ENCODE measurements at regions not wholly inside any gene's neighbourhood (a gene's known extent, or its start where the extent isn't known, plus 50 kb on each side); places are given as distances from the start of the nearest gene placed in this dataset.

- H3K27me3 ChIP-seq (ENCODE audit: insufficient read depth, low read depth, low read length), result no peaks in the 10 kb centered on the region
- H3K9me2 ChIP-seq (ENCODE audit: insufficient read depth, low read length), result no peaks in the 10 kb centered on the region
- H3K9me3 ChIP-seq (ENCODE audit: low read length), result no peaks in the 10 kb centered on the region
- H2AFZ ChIP-seq (ENCODE audit: low read depth, low read length), result no peak overlapping the region
- H3K27ac ChIP-seq (ENCODE audit: low read length), result no peak overlapping the region
- H3K4me2 ChIP-seq (ENCODE audit: low read length), result no peak overlapping the region
- no peaks in the 10 kb centered on the region for H4K20me1 ChIP-seq (ENCODE audit: insufficient read depth)
- H3K36me3 ChIP-seq (ENCODE audit: insufficient read depth, low read length), result no peaks in the 10 kb centered on the region
- H3K4me3 ChIP-seq (ENCODE audit: low read length), result no peak overlapping the region
- no peak overlapping the region for H3K9ac ChIP-seq (ENCODE audit: low read length)
- H3K79me2 ChIP-seq (replicated peaks; ENCODE audit: insufficient read depth, low read length), result no peaks in the 10 kb centered on the region
- no peak for TF ChIP-seq MXI1 (conservative IDR thresholded peaks at IDR 0.05; ENCODE audit: poor library complexity, severe bottlenecking)
- no peak for TF ChIP-seq TAF1 (IDR thresholded peaks at IDR 0.05; ENCODE audit: low read depth)
- no peak for TF ChIP-seq EZH2 (IDR thresholded peaks at IDR 0.05; ENCODE audit: borderline replicate concordance, insufficient read depth, low read length, poor library complexity, severe bottlenecking)
- no peak for TF ChIP-seq CTCF (IDR thresholded peaks at IDR 0.05; ENCODE audit: poor library complexity, severe bottlenecking)
- TF ChIP-seq RAD21 (conservative IDR thresholded peaks at IDR 0.05), result no peak
- no peak for TF ChIP-seq REST (IDR thresholded peaks at IDR 0.05; ENCODE audit: borderline replicate concordance)
- TF ChIP-seq POLR2AphosphoS5 (IDR thresholded peaks at IDR 0.05), result no peak
- TF ChIP-seq SMC3 (conservative IDR thresholded peaks at IDR 0.05; ENCODE audit: poor library complexity), result no peak
- TF ChIP-seq EP300 (conservative IDR thresholded peaks at IDR 0.05; ENCODE audit: poor library complexity, severe bottlenecking), result no peak
- H3F3A ChIP-seq (ENCODE audit: insufficient read depth, low read length, poor library complexity, severe bottlenecking), result no peaks in the 10 kb centered on the region
These were observed 419.7 kb downstream of the ZNF385D start for GRCh38 chr3:21331321-21331720.

GRCh38 chr3:21330293-21330692 lies 420.7 kb downstream of the ZNF385D start:
- Histone ChIP-seq H2AFZ (ENCODE audit: low read depth, low read length) (no peak overlapping the region), H3K4me3 (ENCODE audit: low read length) (no peak overlapping the region), H3K79me2 (replicated peaks; ENCODE audit: insufficient read depth, low read length) (no peaks in the 10 kb centered on the region), H3K36me3 (ENCODE audit: insufficient read depth, low read length) (no peaks in the 10 kb centered on the region), H4K20me1 (ENCODE audit: insufficient read depth) (no peaks in the 10 kb centered on the region), H3K4me2 (ENCODE audit: low read length) (no peak overlapping the region), H3K27me3 (ENCODE audit: insufficient read depth, low read depth, low read length) (no peaks in the 10 kb centered on the region), H3K9me2 (ENCODE audit: insufficient read depth, low read length) (no peaks in the 10 kb centered on the region), H3F3A (ENCODE audit: insufficient read depth, low read length, poor library complexity, severe bottlenecking) (no peaks in the 10 kb centered on the region), H3K9ac (ENCODE audit: low read length) (no peak overlapping the region), H3K9me3 (ENCODE audit: low read length) (no peaks in the 10 kb centered on the region), H3K27ac (ENCODE audit: low read length) (no peak overlapping the region)
- no peak for TF ChIP-seq MXI1 (conservative IDR thresholded peaks at IDR 0.05; ENCODE audit: poor library complexity, severe bottlenecking)

All from neural cell (in vitro differentiated cells).